ENCODE measurements at regions not wholly inside any gene's neighbourhood (a gene's known extent, or its start where the extent isn't known, plus 50 kb on each side); places are given as distances from the start of the nearest gene placed in this dataset.
"Not testable (repeated sequence)": the region's sequence is repeated elsewhere in the genome, so short reads cannot be mapped to it uniquely, and the experiment has no call there.

DNA sequence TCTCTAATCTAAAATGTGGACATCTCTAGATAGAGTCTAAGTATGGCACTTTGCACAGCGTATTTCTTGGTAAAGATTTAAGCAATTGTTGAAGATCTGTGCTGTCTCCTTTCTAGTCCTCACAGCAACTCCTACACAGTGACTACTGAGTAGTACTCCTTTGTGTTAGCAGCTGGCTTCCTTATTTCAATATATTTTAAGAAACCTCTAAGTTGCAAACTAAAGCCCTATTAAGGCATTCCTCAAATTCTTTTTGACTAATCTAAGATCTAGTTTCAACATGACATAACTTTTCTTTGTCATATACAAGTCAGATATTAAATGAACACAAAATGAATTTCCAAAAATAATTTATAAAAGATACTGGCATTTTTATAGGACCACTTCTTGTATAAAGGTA, 121.8 kb upstream of the DNAJC10 start:
- DNase-seq (ENCODE audit: low read depth, low spot score): no peak

DNA sequence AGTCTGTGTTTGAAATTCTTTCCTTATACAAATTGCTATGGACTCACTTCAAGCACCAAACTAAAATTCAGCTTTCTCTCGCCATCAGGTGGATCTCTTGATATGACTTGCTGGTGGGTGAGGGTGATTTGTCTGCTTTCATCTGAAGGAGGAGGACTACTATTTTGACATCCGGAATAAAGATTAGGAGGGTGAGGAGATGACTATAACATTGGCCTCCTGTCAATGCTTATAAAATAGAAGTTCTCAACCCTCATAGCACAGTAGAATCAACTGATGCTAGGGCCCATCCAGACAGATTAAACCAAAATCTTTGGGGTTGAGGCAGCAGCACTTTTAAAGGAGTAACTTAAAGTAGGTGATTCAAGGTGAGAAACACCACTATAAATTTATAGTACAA, 120.4 kb upstream of the DNAJC10 start:
- no peak for DNase-seq (ENCODE audit: low read depth, low spot score)

- no peak for DNase-seq (ENCODE audit: low read depth, low spot score)
Measured at GRCh38 chr2:182597570-182598295, 118.3 kb upstream of the DNAJC10 start.

GRCh38 chr2:182598626-182599025, 117.4 kb upstream of the DNAJC10 start:
- DNase-seq (ENCODE audit: low read depth, low spot score): no peak

DNA sequence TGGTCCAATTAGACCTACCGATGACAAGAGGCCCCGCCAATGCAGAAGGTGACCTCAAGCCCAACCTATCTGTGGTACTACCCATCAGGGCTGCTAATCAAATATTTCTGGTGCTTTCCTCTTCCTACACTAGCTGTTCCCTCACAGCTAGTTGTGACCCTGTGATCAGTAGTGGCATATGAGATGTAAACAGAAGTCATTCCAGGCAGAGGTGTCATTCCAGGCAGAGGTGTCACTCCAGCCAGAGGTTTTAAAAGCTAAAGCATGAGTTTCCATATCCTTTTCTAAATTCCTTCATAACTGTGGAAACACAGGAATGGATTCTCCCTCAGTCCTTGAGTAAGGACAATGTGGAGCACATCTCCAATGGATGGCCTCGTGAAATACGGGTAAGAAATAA, 110.9 kb upstream of the DNAJC10 start:
- DNase-seq (ENCODE audit: low read depth, low spot score): no peak

DNA sequence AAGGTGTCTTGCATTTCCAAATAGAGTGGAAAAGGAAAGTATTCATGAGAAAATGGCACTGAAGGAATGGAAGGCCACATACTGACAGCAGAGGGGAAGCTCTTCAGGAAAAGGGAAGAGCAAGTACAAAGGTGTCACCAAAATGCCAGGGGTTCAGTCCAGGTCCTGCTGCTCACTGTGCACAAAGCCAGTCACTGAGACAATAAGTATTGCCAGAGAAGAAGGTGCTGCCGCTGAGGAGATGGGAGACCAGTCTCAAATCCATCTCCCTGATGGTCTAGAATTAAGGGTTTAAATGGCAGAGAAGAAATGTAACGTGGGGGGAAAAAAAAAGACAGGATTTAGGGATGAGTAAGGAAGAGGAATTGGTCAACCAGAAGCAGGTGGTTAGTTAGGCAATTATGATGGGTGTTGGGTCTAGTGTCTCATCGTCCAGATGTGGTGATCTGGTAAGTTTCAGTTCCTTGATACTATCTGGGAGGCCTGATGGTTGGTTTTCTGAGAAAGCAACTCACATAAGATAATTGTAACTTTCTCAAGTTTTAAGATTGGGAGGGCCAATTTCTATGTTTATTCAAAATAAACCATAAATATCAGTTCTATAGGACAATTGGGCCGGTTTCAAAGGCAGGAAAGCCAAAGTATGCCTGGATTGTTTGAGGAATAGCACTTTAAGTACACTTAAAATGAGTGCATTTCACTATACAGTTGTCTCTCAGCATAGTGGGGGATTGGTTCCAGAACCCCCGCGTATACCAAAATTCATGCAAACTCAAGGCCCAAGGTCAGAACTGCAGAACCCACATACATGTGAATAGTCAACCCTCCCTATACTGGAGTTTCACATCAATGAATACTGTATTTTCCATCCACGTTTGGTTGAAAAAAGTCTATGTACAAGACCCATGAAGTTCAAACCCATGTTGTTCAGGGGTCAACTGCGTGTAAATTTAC, 109.1 kb upstream of the DNAJC10 start:
- no peak for DNase-seq (ENCODE audit: low read depth, low spot score)

DNA sequence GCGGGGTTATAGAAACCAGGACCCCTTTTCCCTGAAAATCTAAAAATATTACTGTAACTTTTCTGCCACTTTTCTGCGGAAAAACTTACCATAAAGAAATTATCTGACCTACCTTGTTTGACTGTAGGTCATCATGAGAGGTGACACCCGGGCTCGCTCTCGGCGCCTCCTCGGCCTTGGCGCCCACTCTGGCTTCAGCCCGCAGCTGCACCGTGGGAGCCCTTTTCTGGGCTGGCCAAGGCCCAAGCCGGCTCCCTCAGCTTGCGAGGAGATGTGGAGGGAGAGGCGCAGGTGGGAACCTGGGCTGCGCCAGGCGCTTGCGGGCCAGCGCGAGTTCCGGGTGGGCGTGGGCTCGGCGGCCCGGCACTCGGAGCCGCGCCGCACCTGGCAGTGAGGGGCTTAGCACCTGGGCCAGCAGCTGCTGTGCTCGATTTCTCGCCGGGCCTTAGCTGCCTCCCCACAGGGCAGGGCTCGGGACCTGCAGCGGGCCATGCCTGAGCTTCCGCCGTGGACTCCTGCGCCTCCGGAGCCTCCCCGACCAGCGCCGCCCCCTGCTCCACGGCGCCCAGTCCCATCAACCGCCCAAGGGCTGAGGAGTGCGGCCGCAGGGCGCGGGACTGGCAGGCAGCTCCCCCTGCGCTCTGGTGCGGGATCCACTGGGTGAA, 107.7 kb upstream of the DNAJC10 start:
- DNase-seq (ENCODE audit: low read depth, low spot score): no peak

DNA sequence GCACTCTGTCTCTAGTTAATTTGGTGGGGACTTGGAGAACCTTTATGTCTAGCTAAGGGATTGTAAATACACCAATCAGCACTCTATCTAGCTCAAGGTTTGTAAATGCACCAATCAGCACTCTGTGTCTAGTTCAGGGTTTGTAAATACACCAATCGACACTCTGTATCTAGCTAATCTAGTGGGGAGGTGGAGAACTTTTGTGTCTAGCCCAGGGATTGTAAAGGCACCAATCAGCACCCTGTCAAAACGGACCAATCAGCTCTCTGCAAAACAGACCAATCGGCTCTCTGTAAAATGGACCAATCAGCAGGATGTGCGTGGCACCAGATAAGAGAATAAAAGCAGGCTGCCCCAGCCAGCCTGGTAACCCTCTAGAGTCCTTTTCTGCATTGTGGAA, 107.1 kb upstream of the DNAJC10 start:
- DNase-seq (ENCODE audit: low read depth, low spot score): not testable (repeated sequence)

GRCh38 chr2:182610231-182610630, 105.8 kb upstream of the DNAJC10 start:
- no peak for DNase-seq (ENCODE audit: low read depth, low spot score)

DNA sequence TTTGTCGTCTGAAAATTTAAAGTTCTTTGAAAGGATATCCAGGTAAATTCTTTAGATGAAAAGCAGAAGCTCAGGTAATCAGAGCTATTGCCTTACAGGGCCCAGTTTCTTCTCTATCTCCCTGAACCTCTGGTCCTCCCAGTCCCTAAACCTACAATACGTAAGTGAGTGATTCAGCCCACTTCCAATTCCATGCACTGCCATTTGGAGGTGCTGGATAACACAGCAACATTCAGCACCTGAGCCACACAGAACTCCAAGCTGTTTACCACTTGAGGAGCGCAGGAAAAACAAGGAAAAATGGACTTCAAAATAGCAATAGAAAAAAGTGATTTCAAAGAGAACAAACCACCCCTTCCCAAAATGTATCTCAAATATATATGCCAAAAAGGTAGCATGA, 105.0 kb upstream of the DNAJC10 start:
- DNase-seq (ENCODE audit: low read depth, low spot score): no peak

GRCh38 chr2:182615036-182615435, 101.0 kb upstream of the DNAJC10 start:
- no peak for DNase-seq (ENCODE audit: low read depth, low spot score)

DNA sequence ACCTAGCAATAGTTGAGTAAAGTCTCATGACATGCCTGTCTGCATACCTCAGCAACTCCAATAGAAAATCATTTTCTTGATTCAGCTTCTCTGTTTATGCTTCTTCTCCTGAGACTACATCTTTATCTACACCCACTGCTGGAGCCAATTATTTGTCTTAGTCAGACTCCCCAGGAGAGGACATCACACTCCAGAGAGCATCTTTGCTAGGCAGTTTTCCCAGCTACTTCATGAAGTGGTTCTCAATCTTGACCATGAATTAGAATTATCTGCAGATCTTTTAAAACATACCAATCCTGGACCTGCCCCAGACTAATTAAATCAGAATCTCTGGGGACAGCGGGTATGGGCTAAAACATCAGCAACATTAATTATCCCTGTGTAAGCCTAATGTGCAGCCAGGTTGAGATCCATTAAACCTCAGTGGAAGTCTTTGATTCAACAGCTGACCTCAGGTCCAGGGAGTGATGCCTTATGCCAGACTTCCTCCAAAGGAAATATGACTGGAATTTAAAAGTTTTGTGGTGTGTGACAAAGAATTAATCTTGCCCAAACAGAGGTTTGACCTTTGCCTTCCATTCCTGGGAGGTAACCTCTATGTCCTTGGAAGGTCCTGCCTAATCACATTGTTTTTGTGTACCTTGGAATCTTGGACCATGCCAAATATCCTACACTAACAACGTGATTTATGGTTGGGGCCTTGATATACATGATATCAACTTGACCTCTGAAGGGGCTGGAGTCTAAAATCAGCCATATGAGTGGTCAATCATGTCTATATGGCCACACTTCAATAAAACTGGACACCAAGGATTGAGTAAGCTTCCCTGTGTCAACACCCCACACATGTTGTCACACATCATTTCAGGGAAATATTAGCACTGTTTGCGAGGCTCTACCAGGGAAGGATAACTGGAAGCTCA, 99.3 kb upstream of the DNAJC10 start:
- DNase-seq (ENCODE audit: low read depth, low spot score): peak; percentile 71

DNA sequence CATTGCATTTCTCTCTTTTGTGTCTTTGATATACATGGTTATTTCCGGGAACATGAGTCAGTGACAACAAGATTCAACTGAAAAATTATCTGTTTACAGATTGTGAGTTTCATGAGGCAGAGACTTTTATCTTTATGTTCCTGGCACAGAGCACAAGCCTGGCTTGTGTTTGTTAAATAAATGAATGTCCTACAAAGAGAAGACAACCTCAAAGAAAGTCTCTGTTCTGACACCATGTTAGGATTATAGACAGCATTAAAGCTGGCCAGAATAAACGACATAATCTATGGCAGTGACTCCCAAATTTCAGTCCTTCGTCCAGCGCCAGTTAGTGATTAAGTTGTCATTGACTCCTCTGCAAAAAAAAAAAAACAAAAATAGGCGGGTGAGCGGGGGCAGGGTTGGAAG, 97.4 kb upstream of the DNAJC10 start:
- DNase-seq (ENCODE audit: low read depth, low spot score): no peak

DNA sequence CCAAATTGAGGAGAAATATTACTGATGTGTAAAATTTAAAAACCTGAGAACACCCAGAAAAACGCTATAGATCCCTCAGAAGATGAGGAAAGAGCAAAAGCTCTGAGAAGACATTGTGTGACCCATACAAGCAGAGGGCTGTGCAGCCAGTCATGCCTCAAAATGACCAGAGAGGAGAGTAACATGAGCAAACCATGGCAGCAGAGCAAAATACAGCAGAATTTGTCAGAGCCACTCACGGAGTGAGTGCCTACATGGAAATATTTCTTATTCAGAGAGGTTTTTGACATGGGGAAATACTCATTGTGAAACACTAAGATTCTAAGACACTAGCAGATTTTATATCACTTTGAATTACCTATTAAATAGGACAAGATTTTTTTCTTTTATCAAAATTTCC, 96.8 kb upstream of the DNAJC10 start:
- DNase-seq (ENCODE audit: low read depth, low spot score): no peak

DNA sequence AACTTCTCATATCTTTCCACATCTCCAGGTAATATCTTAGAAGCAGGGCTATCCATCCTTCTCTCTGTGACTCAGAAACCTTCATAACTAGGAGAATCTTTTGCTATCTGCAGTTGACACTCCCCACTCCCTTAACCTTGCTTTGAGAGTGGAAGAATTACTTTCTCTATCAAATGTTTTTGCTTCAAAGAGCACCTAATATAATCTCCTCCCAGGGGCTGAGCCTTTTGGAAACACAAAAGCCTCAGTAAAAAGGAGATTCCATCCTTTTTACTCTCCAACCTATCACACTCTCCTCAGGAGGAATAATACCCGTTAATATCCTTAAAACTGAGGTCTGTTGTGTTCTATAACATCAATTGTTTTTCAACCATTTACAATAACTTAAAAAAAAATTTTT, 94.9 kb upstream of the DNAJC10 start:
- no peak for DNase-seq (ENCODE audit: low read depth, low spot score)

- DNase-seq (ENCODE audit: low read depth, low spot score): no peak
Measured at GRCh38 chr2:182621810-182622209, 94.2 kb upstream of the DNAJC10 start.

- DNase-seq (ENCODE audit: low read depth, low spot score): no peak
Measured at GRCh38 chr2:182622231-182622630, 93.8 kb upstream of the DNAJC10 start.

- no peak for DNase-seq (ENCODE audit: low read depth, low spot score)
Measured at GRCh38 chr2:182625814-182626213, 90.2 kb upstream of the DNAJC10 start.

DNA sequence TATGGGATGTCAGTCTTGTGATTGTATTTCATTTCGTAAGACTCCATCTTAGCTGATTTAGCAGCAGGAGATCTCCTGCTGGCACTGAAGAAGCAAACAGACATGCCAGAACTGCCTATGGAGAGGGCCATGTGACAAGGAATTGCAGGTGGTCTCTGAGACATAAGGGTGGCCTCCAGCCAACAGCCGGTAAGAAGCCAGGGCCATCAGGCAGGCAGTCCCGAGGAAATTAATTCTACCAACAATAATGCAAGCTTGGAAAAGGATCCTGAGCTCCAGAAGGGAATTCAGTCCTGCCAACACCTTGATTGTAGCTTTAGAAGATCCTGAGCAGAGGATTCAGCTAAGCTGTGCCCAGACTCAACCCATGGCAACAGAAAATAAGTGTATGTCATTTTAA, 87.1 kb upstream of the DNAJC10 start:
- no peak for DNase-seq (ENCODE audit: low read depth, low spot score)

GRCh38 chr2:182630207-182630606, 85.8 kb upstream of the DNAJC10 start:
- no peak for DNase-seq (ENCODE audit: low read depth, low spot score)

GRCh38 chr2:182631299-182631698, 84.8 kb upstream of the DNAJC10 start:
- DNase-seq (ENCODE audit: low read depth, low spot score): no peak

Data from pulmonary artery endothelial cell (primary cell).